WTC11 (cell line): ENCODE measurements at regions not wholly inside any gene's neighbourhood (a gene's known extent, or its start where the extent isn't known, plus 50 kb on each side); places are given as distances from the start of the nearest gene placed in this dataset.

Experiments
- CREB1 ChIP-seq: sonication (generic); formaldehyde crosslinking; IDR thresholded peaks from 2 replicates; pipeline ENCODE4 v1.8.0; 2023; ENCODE audit warnings: mild to moderate bottlenecking, missing genetic modification reagents
- CTCF ChIP-seq: fragments of 200-600 bp; IDR thresholded peaks from 2 replicates; pipeline ENCODE4 v1.8.0; 2022; ENCODE audit warnings: antibody characterized with exemption
- MAX ChIP-seq: sonication (generic); formaldehyde crosslinking; IDR thresholded peaks from 2 replicates; pipeline ENCODE4 v1.8.0; 2022; ENCODE audit warnings: mild to moderate bottlenecking, missing genetic modification reagents
- NFE2L1 ChIP-seq: sonication (generic); formaldehyde crosslinking; IDR thresholded peaks from 2 replicates; pipeline ENCODE4 v1.8.1; 2023; ENCODE audit warnings: missing genetic modification reagents
- STAT6 ChIP-seq: sonication (generic); formaldehyde crosslinking; conservative IDR thresholded peaks from 2 replicates; pipeline ENCODE4 v1.8.1; 2023; ENCODE audit warnings: mild to moderate bottlenecking, low read depth, missing genetic modification reagents, moderate library complexity
- ZNF281 ChIP-seq: sonication (generic); formaldehyde crosslinking; IDR thresholded peaks from 2 replicates; pipeline ENCODE4 v1.8.0; 2023; ENCODE audit warnings: mild to moderate bottlenecking, missing genetic modification reagents

- TF ChIP-seq MAX (CRISPR knock-in tag) (no peak), ZNF281 (CRISPR knock-in tag) (no peak), CTCF (no peak), STAT6 (CRISPR knock-in tag) (no peak), CREB1 (CRISPR knock-in tag) (no peak), NFE2L1 (CRISPR knock-in tag) (no peak)
These were observed 341.3 kb downstream of the TSN start for GRCh38 chr2:122096761-122097160.
